ENCODE measurements at regions not wholly inside any gene's neighbourhood (a gene's known extent, or its start where the extent isn't known, plus 50 kb on each side); places are given as distances from the start of the nearest gene placed in this dataset.
A peak's percentile ranks its signal among the peaks of the same experiment; 100 is the strongest.

DNA sequence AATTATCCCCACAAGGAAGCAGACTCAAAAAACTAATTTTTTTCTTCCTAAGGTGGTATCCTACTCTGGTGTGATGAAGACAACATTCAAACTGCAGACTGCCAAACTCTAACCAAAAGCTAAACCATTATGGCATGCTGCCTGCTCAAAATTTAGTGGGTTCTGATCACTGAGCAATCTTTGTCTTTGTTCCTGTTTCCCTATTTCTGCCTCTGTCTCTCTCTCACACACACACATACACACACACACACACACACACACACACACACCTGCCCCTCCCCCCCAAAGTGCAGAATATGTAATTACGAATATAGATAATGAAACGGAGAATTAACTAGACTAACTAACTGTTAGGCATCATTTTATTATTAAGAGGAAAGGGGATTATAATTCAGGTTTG is 1278.6 kb downstream of the PCDH7 start:
- WGBS (ENCODE audit: missing lambda C conversion rate), result 46% methylated on average over 2 of the region's 2 CpGs
- POLR2A ChIA-PET, result interaction anchor here (0.7 kb wide), 1 partner anchor 11 kb away, joined by 3 read pairs; no protein-coding TSS in a partner anchor
- Histone ChIP-seq H3K4me1 (peaks cover 20% of the 10 kb centered on the region), H3K4me3 (peak overlapping the region; percentile 47), H3K27ac (peak overlapping the region in 1 of 2 experiments; percentile 58; a peak in 2 of 6 replicates), H3K4me2 (peak overlapping the region; percentile 79), H3K9me3 (no peaks in the 10 kb centered on the region)
- no peak for ATAC-seq
- FAIRE-seq, result no peak
- CTCF ChIA-PET, result no interaction called here
- peak in 1 of 2 experiments; percentile 11 for DNase-seq (ENCODE audit: low read depth in 1 of 2, low spot score in 1 of 2)
- TF ChIP-seq HMGXB4 (CRISPR knock-in tag; IDR thresholded peaks at IDR 0.05; ENCODE audit: borderline replicate concordance) (no peak), EHMT2 (IDR thresholded peaks at IDR 0.05; ENCODE audit: low read depth) (no peak), POLR2AphosphoS2 (conservative IDR thresholded peaks at IDR 0.05; ENCODE audit: low read length) (no peak), ZNF302 (CRISPR knock-in tag; IDR thresholded peaks at IDR 0.05) (no peak), ESRRA (IDR thresholded peaks at IDR 0.05; ENCODE audit: borderline replicate concordance, low read length) (no peak), RAD21 (conservative IDR thresholded peaks at IDR 0.05 in 1 of 2, IDR thresholded peaks at IDR 0.05 in 1 of 2) (no peak)

- 44% methylated on average over 1 of the region's 1 CpG for WGBS (ENCODE audit: missing lambda C conversion rate)
These were observed 1279.7 kb downstream of the PCDH7 start for GRCh38 chr4:31999848-32000247.

More at GRCh38 chr4:31999848-32000247, 1279.7 kb downstream of the PCDH7 start:
- ChIA-PET CTCF (interaction anchor here (0.6 kb wide), 1 partner anchor 429 kb away, joined by 3 read pairs; no protein-coding TSS in a partner anchor), POLR2A (no interaction called here)
- ATAC-seq (no peak), FAIRE-seq (no peak), DNase-seq (ENCODE audit: low read depth in 1 of 2, low spot score in 1 of 2) (no peak)
- Histone ChIP-seq H3K4me1 (peaks cover 25% of the 10 kb centered on the region), H3K27ac (0 out of 6 replicates have a peak overlapping the region, but pooled peaks of 1 of the 2 experiments have one; percentile 29), H3K4me3 (peak overlapping the region; percentile 47), H3K9me3 (no peaks in the 10 kb centered on the region), H3K4me2 (peak overlapping the region; percentile 79)
- no peak for TF ChIP-seq FOXS1 (CRISPR knock-in tag; IDR thresholded peaks at IDR 0.05)
- TF ChIP-seq MAZ (IDR thresholded peaks at IDR 0.05; ENCODE audit: borderline replicate concordance, low read depth, low read length), result no peak
- TF ChIP-seq USF2 (IDR thresholded peaks at IDR 0.05), result no peak
- TF ChIP-seq EP300 (IDR thresholded peaks at IDR 0.05), result no peak
- TF ChIP-seq ELK1 (IDR thresholded peaks at IDR 0.05; ENCODE audit: low read depth, low read length), result no peak
- no peak for TF ChIP-seq FOSB (CRISPR knock-in tag; IDR thresholded peaks at IDR 0.05)
- TF ChIP-seq RARB (CRISPR knock-in tag; IDR thresholded peaks at IDR 0.05), result no peak
- TF ChIP-seq EHF (CRISPR knock-in tag; IDR thresholded peaks at IDR 0.05), result no peak
- TF ChIP-seq HMGXB4 (CRISPR knock-in tag; IDR thresholded peaks at IDR 0.05; ENCODE audit: borderline replicate concordance), result no peak
- TF ChIP-seq, protein P1, sequence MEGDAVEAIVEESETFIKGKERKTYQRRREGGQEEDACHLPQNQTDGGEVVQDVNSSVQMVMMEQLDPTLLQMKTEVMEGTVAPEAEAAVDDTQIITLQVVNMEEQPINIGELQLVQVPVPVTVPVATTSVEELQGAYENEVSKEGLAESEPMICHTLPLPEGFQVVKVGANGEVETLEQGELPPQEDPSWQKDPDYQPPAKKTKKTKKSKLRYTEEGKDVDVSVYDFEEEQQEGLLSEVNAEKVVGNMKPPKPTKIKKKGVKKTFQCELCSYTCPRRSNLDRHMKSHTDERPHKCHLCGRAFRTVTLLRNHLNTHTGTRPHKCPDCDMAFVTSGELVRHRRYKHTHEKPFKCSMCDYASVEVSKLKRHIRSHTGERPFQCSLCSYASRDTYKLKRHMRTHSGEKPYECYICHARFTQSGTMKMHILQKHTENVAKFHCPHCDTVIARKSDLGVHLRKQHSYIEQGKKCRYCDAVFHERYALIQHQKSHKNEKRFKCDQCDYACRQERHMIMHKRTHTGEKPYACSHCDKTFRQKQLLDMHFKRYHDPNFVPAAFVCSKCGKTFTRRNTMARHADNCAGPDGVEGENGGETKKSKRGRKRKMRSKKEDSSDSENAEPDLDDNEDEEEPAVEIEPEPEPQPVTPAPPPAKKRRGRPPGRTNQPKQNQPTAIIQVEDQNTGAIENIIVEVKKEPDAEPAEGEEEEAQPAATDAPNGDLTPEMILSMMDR (IDR thresholded peaks at IDR 0.05), result no peak
- TF ChIP-seq RFX5 (IDR thresholded peaks at IDR 0.05), result no peak
- no peak for TF ChIP-seq CEBPB (IDR thresholded peaks at IDR 0.05)
- TF ChIP-seq HOXB13 (CRISPR knock-in tag; IDR thresholded peaks at IDR 0.05; ENCODE audit: low read depth), result no peak
- TF ChIP-seq, protein P2, sequence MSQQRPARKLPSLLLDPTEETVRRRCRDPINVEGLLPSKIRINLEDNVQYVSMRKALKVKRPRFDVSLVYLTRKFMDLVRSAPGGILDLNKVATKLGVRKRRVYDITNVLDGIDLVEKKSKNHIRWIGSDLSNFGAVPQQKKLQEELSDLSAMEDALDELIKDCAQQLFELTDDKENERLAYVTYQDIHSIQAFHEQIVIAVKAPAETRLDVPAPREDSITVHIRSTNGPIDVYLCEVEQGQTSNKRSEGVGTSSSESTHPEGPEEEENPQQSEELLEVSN (IDR thresholded peaks at IDR 0.05; ENCODE audit: borderline replicate concordance, low read depth), result no peak
- no peak for TF ChIP-seq BCL3 (IDR thresholded peaks at IDR 0.05)
- no peak for TF ChIP-seq HEYL (CRISPR knock-in tag; IDR thresholded peaks at IDR 0.05)
- no peak for TF ChIP-seq CHD2 (IDR thresholded peaks at IDR 0.05; ENCODE audit: low read length, partially characterized antibody)
- no peak for TF ChIP-seq NPAS2 (CRISPR knock-in tag; IDR thresholded peaks at IDR 0.05; ENCODE audit: borderline replicate concordance)
